Sigmoid colon (tissue), 6 donors: ENCODE measurements at regions not wholly inside any gene's neighbourhood (a gene's known extent, or its start where the extent isn't known, plus 50 kb on each side); places are given as distances from the start of the nearest gene placed in this dataset.

ENCODE experiments used
- DNase-seq: peaks from one replicate; pipeline ENCODE4 v3.0.0-alpha.2; 2019
- H3K27ac ChIP-seq, 4 donors: fragments of 200-600 bp; sonication (generic); one replicate each; pipeline ENCODE4 v1.5.1; 2016 to 2019; ENCODE audit warnings: mild to moderate bottlenecking in 1 of 4
- H3K27me3 ChIP-seq, 3 donors: fragments of 200-600 bp; sonication (generic); one replicate each; pipeline ENCODE4 v1.5.1; 2019; ENCODE audit warnings: mild to moderate bottlenecking in 1 of 3
- H3K36me3 ChIP-seq, 4 donors: fragments of 200-600 bp; sonication (generic); one replicate each; pipeline ENCODE4 v1.5.1; 2016 to 2019
- H3K4me1 ChIP-seq, 4 donors: fragments of 200-600 bp; sonication (generic); one replicate each; pipeline ENCODE4 v1.5.1; 2017 to 2019
- H3K4me3 ChIP-seq, 4 donors: fragments of 200-600 bp; sonication (generic); one replicate each; pipeline ENCODE4 v1.5.1; 2017 to 2019; ENCODE audit warnings: mild to moderate bottlenecking in 2 of 4, moderate library complexity in 1 of 4
- H3K9me3 ChIP-seq, 4 donors: fragments of 200-600 bp in 3 of 4; sonication (generic) in 3 of 4; one replicate each; pipeline versions ENCODE4 v1.5.1 to v1.6.1; 2013 to 2019
- EP300 ChIP-seq, 4 donors: sonication (generic); formaldehyde crosslinking; IDR thresholded peaks; one replicate each; pipeline ENCODE4 v1.6.1; 2017; ENCODE audit warnings: antibody characterized with exemption in 4 of 4
- POLR2A ChIP-seq, 2 donors: fragments of 450-650 bp; IDR thresholded peaks; one replicate each; pipeline ENCODE4 v1.6.1; 2016; ENCODE audit warnings: antibody characterized with exemption in 2 of 2, mild to moderate bottlenecking in 2 of 2, moderate library complexity in 2 of 2
- POLR2AphosphoS5 ChIP-seq, 4 donors: sonication (generic); formaldehyde crosslinking; IDR thresholded peaks; one replicate each; pipeline ENCODE4 v1.6.1; 2017; ENCODE audit warnings: antibody characterized with exemption in 4 of 4
- WGBS, 2 donors: extraction: QIAGEN DNeasy Blood & Tissue Kit; methylation state at CpG; one replicate each; pipeline ENCODE4 v1.1.7; 2013; 5-methylcytosine and 5-hydroxymethylcytosine counted together
- intact Hi-C: fragments of 100-400 bp; cut with DNase I; formaldehyde crosslinking; loops from one replicate; pipeline ENCODE4 v1.15.1; 2023
- TF ChIP-seq, protein P1 (sequence below), 4 experiments: fragments of 450-650 bp in 3 of 4; fragments of 200-600 bp in 1 of 4; IDR thresholded peaks; one replicate each; pipeline ENCODE4 v1.5.1; 2016 to 2019; ENCODE audit warnings: antibody characterized with exemption in 4 of 4, mild to moderate bottlenecking in 3 of 4, moderate library complexity in 2 of 4
- donor health status: healthy with polysubstance abuse.
- donor health status: healthy.

DNA sequence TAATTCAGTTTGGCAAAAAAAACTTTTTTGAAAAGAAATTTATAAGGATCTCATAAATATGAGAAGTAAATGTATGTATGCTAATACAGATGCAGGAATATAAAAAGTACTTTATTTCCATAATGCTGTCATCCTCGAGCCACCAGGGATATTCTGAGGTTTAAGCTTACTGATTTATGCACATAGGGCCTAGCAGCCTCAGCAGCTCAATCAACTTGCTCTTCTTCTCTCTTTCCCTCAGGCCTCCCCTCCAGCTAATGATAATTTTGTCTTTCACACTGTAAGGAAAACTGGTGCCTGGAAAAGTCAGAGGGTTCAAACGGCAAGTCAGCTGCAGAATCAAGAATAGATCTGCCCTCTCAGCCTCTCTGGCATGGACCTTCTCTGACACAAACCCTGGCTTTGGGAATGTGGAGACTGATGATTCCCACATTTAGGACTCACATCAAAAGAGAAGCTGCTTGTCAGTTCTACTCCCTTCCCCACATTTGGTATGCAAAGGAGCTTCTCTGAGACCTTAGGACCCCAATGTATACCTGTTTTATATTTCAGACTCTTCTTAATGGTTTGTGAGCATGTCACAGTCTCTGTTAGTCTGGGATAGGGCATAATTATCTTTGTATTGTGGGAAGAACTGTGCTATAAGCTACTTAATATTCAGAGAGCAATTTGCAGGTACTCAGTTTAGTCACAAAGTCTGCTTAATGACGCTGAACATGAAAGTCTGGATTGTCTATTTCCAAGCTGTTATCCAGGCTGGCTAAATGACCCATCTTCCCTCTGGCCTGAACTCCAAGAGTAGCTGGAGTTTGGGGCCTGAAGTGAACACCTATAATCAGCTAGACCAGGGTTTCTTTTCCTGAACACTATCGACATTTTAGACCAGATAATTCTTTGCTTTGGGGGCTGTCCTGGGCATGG lies 52.1 kb upstream of the DIPK1A start:
- intact Hi-C loops: no loop called here
- Histone ChIP-seq H3K36me3 (no peaks in the 10 kb centered on the region), H3K9me3 (no peaks in the 10 kb centered on the region), H3K4me3 (no peak overlapping the region), H3K4me1 (peaks cover 0 to 11% (median 5%) of the 10 kb centered on the region in 4 donors), H3K27ac (no peak overlapping the region), H3K27me3 (no peaks in the 10 kb centered on the region)
- TF ChIP-seq POLR2A (IDR thresholded peaks at IDR 0.05) (no peak), POLR2AphosphoS5 (IDR thresholded peaks at IDR 0.05) (no peak), EP300 (IDR thresholded peaks at IDR 0.05) (no peak)
- 85 to 87% methylated on average over 4 of the region's 4 CpGs for WGBS, 2 donors
- no peak for DNase-seq

DNA sequence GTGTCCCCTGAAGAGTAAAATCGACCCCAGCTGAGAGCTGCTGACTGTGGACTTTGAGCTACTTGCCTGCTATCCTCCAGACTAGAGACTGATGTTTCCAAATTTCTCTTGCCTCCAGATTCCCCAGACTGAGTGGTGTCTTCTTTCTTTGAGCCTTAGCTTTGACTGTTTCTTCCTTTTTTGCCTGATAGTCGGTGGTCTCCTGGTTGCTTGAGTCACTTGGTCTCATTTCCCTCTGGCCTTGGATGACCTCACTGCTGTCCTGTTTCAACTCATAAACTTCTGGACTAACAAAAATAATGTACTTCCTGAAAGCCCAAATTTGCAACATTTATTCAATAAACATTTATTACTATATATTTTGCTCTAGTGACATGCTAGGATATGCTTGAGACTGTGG lies 52.9 kb upstream of the DIPK1A start:
- Histone ChIP-seq H3K9me3 (no peaks in the 10 kb centered on the region), H3K27me3 (no peaks in the 10 kb centered on the region), H3K4me3 (no peak overlapping the region), H3K4me1 (peaks cover 0 to 11% (median 5%) of the 10 kb centered on the region in 4 donors), H3K27ac (no peak overlapping the region), H3K36me3 (no peaks in the 10 kb centered on the region)
- intact Hi-C loops: no loop called here
- 46 to 66% methylated on average over 2 of the region's 2 CpGs for WGBS, 2 donors
- TF ChIP-seq, protein P1, sequence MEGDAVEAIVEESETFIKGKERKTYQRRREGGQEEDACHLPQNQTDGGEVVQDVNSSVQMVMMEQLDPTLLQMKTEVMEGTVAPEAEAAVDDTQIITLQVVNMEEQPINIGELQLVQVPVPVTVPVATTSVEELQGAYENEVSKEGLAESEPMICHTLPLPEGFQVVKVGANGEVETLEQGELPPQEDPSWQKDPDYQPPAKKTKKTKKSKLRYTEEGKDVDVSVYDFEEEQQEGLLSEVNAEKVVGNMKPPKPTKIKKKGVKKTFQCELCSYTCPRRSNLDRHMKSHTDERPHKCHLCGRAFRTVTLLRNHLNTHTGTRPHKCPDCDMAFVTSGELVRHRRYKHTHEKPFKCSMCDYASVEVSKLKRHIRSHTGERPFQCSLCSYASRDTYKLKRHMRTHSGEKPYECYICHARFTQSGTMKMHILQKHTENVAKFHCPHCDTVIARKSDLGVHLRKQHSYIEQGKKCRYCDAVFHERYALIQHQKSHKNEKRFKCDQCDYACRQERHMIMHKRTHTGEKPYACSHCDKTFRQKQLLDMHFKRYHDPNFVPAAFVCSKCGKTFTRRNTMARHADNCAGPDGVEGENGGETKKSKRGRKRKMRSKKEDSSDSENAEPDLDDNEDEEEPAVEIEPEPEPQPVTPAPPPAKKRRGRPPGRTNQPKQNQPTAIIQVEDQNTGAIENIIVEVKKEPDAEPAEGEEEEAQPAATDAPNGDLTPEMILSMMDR (IDR thresholded peaks at IDR 0.05): no peak
- no peak for TF ChIP-seq POLR2A (IDR thresholded peaks at IDR 0.05)
- TF ChIP-seq POLR2AphosphoS5 (IDR thresholded peaks at IDR 0.05): no peak
- TF ChIP-seq EP300 (IDR thresholded peaks at IDR 0.05): no peak
- DNase-seq: no peak

DNA sequence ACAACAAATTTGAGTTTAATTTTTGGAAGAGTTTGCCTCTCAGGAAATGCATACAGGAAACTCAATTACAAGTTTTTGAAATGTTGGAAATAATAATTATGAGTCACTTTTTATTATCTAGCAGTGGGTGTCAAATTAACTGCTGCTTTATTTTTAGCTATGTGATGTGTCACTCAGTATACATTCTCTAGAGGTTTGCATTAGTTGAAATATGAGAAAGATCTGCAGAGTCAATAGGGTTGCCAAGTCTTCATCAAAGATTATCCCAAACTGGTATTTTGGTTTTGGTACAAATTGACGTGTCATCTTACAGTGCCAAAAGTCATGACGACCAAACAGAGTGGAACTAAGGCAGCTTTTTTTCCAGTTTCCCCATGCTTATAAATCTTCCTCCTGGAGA lies 54.3 kb upstream of the DIPK1A start:
- intact Hi-C loops: no loop called here
- no peaks in the 10 kb centered on the region for H3K27me3 ChIP-seq
- no peak overlapping the region for H3K4me3 ChIP-seq
- peaks cover 0 to 11% (median 5%) of the 10 kb centered on the region in 4 donors for H3K4me1 ChIP-seq
- H3K36me3 ChIP-seq: no peaks in the 10 kb centered on the region
- no peak for DNase-seq
- H3K27ac ChIP-seq: no peak overlapping the region
- H3K9me3 ChIP-seq: no peaks in the 10 kb centered on the region
- TF ChIP-seq EP300 (IDR thresholded peaks at IDR 0.05) (no peak), POLR2AphosphoS5 (IDR thresholded peaks at IDR 0.05) (no peak), POLR2A (IDR thresholded peaks at IDR 0.05) (no peak)
- TF ChIP-seq, protein P1 (IDR thresholded peaks at IDR 0.05): no peak
- WGBS, 2 donors: 60 to 71% methylated on average over 2 of the region's 2 CpGs

DNA sequence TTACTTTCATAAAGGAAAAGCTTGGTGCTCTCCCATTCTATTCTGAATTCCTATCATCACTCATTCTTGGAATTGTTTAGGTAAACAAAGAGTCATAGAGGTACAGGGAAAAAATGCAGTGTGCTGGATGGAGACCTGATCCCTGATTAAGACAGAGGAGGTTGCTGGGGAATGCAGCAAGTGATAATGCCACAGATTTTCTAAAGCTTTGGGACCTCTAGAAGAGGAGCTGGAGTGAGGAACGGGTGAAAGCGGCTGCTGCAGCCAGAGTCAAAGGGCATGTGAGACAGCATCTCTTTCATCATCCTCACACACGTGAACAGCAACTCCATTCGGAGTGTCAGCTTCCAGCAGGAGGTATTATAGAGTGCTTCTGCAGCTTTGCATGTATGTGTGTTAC lies 54.9 kb upstream of the DIPK1A start:
- TF ChIP-seq EP300 (IDR thresholded peaks at IDR 0.05) (no peak), POLR2A (IDR thresholded peaks at IDR 0.05) (no peak), POLR2AphosphoS5 (IDR thresholded peaks at IDR 0.05) (no peak)
- TF ChIP-seq, protein P1 (IDR thresholded peaks at IDR 0.05): no peak

DNA sequence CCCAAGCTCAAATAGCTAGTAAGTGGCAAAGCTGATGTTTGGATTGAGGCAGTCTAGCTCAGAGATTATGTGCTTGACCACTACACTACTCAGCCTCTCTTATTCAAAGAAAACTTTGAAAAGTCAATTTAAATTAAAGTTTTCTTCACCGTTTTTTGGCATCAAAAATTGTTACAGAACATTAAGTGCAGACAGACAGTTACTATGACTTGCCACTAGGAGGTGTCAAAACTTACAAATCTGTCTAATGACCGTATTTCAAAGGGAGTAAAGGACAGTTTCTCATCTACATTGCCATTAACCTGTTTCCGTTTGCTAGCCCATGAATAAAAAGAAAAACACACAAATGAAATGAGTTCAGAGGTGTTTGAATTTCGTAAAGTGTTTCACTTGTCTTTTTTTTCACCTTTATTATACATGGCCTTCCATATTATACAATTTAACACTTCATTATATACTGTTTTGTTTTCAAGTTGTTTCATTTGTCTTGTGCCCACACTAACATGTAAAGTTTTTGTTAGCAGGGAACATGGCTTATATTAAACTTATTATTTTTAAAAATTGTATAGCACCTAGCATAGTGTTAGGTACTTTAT lies 57.4 kb upstream of the MTF2 start:
- 2 to 10% methylated on average over 4 of the region's 4 CpGs for WGBS, 2 donors
- DNase-seq: no peak
- H3K36me3 ChIP-seq: no peaks in the 10 kb centered on the region
- H3K9me3 ChIP-seq: no peaks in the 10 kb centered on the region
- H3K27me3 ChIP-seq: no peaks in the 10 kb centered on the region
- no peaks in the 10 kb centered on the region for H3K4me1 ChIP-seq
- no peak for TF ChIP-seq POLR2AphosphoS5 (IDR thresholded peaks at IDR 0.05)
- TF ChIP-seq, protein P1 (IDR thresholded peaks at IDR 0.05): peak in 3 of 4 experiments; percentile 51 to 65 (median 55)
- H3K4me3 ChIP-seq: no peak overlapping the region
- intact Hi-C loops: loop anchor here (10.0 kb wide), 1 partner anchor 283 kb away; no protein-coding TSS in a partner anchor
- H3K27ac ChIP-seq: no peak overlapping the region

More for the DNA sequence above, 54.9 kb upstream of the DIPK1A start:
- DNase-seq: no peak
- Histone ChIP-seq H3K27ac (no peak overlapping the region), H3K4me3 (no peak overlapping the region), H3K27me3 (no peaks in the 10 kb centered on the region), H3K4me1 (peaks cover 0 to 11% (median 5%) of the 10 kb centered on the region in 4 donors), H3K9me3 (no peaks in the 10 kb centered on the region), H3K36me3 (no peaks in the 10 kb centered on the region)
- intact Hi-C loops: no loop called here
- WGBS, 2 donors: 78 to 83% methylated on average over 4 of the region's 4 CpGs
